NCI-H748 treated with DMSO at 0.1 percent for 48 hours (cell line): ENCODE measurements at regions not wholly inside any gene's neighbourhood (a gene's known extent, or its start where the extent isn't known, plus 50 kb on each side); places are given as distances from the start of the nearest gene placed in this dataset.

Source experiments
- DNase-seq: peaks from one replicate; lab custom pipeline; 2025; lab: John Stamatoyannopoulos, UW

DNA sequence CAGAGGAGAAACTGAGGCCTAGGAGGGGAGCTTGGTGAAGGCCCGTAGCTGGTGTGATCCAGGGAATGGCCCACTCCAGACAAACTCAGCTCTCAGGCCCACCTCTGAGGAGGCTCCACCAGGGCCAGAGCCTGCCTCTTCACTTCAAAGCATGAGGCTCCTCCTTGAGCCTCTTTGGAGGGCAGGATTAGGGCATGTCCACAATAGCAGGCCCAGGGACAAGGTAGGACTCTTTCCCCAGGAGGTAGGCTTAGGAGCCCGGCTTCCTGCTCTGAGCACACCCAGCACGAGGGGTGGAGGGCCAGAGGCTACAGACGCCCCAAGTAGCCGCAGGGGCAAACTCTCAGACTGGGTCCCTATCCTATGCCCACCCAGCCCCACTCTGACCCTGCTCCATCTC is 164.6 kb upstream of the ZMIZ1 start:
- no peak for DNase-seq

DNA sequence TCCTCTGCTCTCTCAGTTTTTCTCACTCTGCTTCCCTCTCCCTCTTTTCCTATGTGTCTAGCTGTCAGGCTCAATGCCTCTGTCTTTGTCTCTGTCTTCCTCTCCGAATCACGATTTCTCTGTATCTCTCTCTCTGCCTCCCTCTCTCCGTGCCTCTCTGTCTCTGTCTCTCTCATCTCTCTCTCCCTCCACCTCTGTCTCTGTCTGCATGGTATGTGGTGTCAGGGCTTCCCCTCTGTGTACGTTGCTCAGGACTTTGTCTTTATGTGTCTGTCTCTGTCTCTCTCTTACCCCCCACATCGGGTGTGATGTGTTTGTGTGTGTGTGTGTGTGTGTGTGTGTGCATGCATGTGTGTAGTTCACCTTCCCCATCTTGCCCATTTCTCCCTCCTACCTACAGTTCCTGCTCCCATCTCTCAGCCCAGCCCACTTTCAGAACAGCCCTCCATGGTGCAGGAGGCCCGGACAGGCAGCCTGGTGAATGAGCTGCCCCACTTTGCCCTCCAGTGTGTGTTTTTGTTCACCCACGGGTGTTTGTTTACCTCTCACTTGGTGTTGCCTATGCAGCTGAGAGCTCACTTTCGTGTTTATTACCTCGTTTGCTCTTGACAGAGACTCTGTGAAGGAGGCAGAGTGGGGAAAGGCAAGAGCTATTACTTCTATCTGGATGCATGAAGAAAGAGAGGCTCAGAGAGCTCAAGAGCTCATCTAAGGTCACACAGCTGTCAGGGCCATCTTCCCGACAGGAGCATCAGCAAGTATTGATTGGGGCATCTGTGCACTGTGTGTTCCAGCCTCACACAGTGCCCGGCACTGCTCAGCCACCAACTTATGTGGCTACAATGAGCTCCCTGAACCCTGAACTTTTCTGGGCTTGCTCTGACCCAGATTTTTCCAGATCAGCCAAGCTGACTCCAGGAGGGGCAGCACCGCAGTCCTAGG is 163.5 kb upstream of the ZMIZ1 start:
- DNase-seq: no peak

DNA sequence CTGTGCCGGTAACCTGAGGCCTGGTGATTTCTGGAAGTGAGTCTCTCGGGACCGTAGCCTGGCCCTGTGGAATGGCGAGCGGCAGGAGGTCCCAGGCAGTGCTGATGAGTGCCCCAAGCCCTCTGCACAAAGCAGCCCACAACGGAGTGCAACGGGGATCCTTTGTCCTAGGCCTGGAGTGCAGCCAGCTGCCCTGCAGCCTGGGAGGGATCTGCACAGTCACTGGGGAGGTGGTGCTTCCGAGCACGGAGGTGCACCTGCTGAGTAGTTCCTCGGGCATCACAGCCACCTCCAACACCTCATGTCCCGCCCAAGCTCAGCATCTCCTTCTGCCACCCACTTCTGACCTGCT is 162.8 kb upstream of the ZMIZ1 start:
- DNase-seq: no peak

DNA sequence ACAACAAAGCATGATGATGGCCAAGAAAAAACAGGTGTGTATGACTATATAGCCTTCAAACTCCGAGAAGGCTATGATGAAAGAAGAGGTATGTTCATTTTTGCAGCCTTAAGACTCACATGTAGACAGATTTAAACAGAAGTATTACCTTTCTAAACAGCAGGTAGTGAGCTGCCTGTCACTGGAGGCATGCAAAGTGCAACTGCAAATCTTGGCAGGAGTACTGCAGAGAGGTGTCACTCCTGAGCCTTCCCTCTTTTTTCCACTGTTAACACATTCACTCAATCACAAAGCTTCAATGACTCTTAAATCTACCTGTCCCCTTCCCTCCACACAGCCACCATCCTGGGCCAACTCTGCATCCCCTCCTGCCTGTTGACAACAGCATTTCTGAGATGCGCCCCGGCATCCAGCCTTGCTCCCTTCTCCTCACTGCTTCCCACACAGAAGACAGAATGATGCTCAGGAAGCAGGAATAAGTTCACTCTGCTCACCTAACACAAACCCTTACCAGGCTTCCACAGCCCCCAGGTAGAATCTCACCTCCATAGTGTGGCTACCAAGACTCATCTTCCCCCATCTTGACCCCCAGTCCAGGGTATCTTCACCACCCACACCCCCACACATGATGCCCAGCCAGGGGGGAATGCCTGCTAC is 161.9 kb upstream of the ZMIZ1 start:
- no peak for DNase-seq

DNA sequence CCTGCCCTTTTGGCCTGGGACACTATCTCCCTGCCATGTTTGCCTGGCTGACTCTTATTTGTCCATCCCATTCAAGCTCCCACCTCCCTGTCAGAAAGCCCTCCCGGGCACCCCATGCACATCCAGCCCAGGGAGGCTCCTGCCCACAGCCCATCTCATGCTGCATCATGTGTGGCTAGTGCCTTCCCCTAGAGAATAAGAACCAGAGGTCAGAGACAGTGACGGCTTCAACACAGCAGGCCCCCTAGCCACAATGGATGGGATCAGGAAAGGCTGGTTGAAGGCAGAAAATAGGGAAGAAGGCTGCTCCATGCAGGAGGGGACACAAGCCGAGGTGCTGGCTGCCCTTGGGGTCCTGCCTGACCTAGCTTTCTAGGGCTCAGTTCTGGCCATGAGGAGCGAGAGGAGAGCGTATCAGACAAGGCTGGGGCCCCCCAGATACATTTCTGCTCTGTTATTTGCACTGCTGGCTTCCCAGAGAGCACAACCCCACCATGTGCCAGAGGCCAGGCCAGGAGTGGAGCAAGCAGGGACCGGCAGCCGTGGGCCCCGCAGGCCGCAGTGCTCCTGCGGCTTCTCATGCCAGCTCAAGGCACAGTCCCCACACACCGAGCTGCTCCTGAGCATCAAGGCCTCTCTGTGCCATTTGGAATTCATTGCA is 161.1 kb upstream of the ZMIZ1 start:
- DNase-seq: no peak

DNA sequence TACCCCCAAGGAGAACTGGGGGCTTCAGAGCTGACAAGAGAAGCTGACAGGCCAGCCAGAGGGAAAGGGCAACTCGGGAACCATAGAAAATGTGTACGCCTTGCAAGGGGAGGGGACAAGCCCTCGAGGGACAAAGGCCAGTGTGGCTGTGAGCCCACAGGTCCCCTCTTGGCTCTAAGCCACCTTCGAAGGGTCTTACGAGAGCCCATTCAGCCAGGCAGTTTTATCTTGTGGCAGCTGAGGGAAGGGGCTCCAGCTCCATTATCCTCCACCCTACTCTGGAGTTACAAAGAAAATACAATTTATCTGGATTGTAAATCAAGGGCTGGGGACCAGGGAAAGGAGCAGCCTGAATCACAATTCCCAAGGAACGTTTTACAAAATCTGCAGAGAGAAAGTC is 159.5 kb upstream of the ZMIZ1 start:
- DNase-seq: no peak

DNA sequence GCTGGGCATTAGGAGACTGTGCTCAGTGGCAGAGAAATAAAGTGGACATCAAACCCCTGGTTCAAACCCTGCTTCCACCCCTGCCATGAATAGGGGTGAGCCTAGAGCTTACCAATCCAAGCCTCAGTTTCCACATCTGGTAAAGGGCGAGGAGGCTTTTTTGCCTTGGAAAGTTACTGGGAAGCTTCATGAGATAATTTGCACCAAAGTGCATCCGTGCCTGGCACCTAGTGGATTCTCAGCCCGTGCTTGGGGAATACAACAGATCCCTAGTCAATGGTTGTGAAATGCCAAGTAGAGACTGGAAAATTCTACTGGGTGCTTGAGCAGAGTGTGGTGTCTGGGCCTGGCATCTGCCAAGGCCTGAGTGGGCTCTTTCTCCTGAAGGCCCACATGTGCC is 158.7 kb upstream of the ZMIZ1 start:
- DNase-seq: no peak

DNA sequence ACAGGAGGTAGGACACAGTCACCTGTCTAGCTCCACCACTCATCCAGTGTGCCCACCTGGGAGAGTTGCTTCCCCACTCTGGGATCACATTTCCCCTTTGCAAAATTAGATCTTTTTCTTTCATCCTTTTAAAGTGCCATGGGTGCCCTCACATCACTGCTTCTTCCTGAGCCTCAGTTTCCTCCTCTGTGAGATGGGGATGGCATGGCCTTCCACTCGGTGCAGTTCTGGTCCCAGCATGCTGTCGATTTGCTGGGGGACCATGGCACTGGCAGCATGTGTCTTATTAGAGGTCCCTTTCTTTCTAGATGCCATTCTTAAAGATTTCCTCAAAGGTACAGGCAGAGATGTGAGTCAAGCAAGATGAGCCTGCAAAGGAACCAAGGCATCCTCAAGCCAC is 158.3 kb upstream of the ZMIZ1 start:
- no peak for DNase-seq

DNA sequence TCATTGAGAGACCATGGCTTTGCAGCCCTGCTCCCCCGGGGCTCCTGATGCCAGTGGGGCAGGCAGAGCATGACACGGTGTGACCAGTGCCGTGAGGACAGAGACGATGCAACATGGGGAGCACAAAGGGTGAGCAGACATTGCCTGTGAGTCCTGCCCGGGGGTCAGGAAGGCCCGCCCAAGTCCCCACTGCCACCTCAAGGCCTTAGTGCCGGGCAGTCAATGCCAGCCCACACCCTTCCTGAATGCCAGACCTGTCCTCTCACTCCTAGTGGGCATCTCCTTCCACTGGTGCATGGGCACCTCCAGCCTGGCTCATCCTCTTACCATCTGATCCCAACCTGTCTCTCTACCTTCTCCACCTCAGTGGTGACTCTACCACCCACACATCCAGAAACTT is 157.9 kb upstream of the ZMIZ1 start:
- no peak for DNase-seq

DNA sequence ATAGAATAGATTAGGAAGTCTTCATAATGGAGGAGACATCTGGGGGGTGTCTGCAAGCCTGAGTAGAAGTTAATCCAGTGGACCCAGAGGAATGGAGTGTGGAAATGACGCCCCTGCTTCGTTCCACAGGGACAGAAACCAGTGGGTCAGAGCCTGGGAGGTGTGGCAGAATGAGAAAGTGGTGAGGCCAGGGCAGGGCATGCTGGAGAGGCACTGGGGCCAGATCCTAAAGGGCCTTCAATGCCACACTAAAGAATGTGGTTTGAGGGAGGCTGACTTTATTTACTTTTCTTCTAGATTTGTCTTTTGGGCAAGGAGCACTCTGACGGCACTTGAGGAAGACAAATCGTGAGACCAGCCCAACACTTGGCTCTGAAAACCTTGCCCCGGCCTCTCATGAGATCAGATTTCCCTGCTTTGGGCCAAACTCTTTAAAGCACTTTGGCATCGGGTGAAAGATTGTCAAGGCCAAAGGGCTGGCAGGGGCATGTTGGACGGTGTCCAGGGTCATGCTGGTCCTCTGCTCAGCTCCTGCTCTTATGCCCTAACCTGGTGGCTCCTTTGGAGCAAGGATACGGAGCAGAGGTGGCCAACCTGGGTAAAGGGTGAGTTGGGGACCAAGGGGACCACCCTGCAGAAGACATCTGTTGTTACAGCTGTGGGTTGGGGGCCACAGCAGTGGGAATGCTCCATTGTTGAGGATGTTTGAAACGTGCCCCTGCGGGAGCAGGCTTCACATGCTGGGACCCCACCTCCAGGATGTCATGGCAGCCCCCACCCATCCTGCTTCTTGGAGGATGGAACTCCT is 157.0 kb upstream of the ZMIZ1 start:
- no peak for DNase-seq

DNA sequence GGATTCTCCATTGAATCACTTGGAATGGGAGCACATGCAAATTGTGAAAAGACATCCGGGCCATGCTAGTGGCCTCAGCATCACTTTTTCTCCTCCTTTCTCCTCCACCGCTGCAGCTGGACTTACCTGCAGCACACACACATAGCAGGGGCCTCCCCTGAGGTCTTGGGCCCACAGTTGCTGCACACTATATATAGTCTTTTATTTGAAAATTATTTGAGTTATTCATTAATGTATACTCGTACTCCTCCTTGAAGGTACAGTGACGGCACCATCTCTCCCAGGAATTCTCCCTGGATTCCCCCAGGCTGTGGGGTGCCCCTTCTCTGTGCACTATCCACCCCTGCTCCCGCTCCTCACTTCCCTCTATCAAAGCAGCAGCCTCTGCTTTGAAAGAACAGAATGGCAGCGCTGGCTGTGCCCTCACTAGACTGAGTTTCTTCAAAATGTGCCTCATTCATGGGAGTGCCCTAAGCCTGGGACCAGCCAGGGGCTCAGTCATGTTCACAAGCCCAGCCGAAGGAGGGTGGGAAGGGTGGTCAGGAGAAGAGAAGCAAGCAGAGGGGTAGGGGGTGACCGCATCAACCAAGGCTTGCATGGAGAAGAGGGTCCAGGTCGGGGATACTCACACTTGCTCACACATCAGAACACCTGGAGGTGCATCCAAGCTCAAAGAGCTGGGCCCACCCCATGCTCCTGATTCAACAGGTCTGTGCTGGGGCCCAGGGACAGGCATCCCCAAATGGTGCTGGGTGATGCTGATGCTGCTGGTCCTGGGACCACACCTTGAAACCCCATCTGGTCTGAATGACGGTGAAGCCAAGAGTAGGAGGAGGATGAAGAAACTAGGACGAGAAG is 156.2 kb upstream of the ZMIZ1 start:
- DNase-seq: no peak

DNA sequence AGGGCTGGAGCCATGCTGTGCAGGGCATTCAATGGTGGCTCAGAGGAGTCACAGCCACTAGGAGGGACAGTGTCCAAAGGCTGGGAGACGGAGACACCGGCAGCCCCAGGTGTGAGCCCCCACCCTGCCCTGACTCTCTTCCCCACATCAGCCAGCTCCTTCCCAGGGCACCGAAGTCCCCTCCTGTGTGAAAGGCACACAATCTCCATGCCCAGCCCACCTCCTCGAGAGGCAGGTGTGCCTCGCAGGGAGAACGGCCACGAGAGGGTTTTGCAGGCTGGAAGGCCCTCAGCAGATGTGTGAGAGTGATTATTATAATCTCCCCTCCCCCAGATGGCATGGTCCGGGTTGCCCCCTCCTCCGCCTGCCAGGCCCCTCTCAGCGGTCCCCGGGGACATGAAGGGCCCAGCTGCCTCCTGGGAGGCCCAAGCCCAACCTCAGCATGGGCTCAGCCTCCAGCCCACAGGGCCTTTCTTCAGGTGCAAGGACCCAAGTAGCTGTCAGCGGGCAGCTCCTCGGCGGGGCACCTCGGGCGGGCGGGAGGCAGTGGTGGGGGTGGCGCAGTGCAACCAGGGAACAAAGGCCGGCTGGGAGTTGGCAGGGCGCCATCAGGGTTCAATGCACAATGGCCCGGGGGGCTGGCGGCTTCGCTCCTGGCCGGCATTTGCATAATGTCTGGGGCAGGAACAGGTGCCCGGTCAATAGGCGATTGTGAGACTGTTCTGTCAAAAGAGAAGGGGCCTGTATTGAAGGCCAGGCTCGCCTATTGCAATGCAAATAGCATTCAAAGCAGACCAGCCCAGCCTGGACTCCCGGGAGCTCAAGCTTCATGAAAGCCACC is 155.3 kb upstream of the ZMIZ1 start:
- peak; percentile 71 for DNase-seq

DNA sequence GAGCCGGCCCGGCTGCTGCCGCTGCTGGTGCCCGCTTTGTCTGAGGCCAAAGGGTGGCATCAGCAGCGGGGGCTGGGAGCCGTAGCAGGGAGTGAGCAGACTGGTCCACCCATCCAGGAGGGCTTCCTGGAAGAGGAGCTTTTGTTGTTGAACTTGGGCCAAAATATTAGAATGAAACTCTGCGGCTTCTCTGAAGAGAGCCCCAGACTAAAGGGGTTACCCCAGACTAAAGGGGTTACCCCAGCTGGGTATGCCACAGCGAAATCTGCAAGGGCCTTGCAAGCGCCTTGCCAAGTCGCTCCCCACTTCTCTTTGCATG is 154.7 kb upstream of the ZMIZ1 start:
- DNase-seq: no peak

DNA sequence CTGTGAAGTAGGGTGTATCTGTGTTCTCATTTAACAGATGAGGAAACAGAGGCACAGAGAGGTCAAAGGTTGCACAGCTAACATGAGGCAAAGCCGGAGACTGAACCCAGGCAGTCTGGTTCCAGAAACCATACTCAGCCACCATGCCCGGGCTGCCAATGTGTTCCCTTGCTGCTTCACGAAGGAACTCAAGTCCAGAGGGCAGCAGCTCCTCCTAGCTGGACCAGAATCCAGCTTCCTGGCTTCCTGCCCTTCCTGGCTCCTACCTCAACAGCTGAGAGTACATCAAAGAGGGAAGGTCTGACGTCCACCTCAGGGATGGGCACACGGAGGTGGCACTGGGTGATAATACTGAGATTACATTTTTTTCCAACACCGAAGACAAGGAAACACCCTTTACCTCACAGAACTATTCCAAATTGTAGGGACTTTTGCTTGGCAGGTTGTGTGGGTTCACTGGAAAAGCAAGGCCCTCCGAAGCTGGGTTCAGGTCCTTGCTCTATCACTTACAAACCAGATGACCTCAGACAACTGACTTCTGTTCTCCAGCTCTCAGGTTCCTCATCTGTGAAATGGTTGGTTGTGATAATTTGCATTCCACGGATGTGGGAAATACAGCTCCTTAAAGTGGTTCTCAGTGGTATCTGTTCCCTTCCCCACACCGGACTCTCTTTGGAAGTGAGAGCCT is 154.1 kb upstream of the ZMIZ1 start:
- DNase-seq: no peak

DNA sequence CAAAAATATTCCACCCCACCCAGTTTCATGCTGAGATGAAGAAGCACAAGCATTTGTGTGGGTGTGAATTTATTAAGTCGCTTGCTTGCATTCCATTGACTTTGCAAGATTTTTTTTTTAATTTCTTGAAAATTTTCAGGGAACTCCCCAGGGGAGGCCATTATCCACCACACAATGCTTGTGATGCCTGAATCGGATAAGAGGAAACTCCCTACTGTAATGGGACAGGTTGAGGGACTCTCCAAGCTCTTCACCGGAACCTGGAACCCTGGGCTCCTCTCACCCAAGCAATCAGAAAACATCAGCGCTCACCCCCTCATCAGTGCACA is 153.6 kb upstream of the ZMIZ1 start:
- no peak for DNase-seq

DNA sequence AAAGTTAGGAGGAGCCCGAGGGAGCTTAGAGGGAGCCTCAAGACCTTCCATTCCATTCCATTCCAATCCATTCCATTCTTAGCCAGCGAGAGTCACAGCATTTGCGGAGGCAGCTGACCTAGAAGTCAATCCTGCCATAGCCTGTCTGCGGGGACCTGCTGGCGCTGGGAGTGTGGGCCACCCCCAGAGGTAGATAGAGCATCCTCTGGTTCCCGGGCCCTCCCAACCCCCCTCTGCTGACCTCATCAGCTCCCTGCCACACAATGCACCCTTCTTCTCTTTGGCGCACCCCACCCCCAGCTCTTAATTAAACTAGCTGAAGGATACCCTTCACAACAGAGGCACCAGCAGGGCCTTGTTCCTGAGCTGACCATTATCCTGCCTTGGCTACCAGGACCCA is 152.5 kb upstream of the ZMIZ1 start:
- no peak for DNase-seq

DNA sequence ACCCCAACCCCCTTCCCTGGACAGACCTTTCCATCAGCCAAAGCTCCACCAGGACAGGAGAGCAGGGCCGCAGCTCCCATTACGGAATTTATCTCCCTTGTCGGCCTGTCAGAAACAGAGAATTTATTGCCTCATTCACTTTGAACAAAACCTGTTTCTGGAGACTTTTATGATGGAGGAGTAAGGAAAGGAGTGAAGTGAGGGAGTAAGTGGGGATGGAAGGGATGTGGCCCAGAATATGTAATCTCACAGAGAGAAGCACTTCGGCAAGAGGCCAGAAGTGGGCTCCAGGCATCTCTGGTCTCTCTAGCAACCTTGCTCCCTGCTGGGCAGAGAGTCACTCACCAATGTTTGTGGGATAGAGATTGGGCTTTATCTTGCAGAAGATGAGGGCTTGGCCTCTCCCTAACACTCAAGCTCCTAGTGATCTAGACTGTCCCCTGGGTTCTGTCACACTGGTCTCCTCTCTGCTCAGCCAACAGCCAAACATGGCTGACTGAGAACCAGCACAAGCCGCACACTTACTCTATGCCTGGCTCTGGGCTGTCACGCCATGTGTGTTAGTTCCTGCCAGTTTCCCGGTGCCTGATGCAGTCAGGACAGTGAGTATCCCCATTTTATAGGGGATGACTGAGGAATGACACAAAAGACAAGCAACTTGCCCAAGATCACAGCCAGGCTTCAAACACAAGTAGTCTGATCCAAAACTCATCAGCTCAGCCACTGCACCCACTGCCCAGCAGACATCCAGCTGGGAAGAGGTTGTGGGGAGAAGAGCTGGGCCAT is 149.4 kb upstream of the ZMIZ1 start:
- no peak for DNase-seq

DNA sequence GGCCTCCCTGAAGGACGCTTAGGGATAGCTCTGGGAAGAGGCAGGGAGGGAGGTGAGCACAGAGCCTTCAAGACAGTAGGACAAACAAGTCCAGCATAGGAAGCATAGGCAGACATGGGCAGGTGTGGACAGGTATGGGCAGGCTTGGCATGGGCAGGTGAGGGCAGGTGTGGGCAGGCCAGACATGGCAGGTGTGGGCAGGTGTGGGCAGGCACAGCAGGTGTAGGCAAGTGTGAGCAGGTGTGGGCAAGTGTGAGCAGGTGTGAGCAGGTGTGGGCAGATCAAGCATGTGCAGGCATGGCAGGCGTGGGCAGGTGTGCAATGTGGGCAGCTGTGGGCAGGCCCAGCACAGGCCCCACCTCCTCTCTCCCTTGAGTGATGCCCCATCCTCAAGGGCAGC is 148.8 kb upstream of the ZMIZ1 start:
- no peak for DNase-seq

DNA sequence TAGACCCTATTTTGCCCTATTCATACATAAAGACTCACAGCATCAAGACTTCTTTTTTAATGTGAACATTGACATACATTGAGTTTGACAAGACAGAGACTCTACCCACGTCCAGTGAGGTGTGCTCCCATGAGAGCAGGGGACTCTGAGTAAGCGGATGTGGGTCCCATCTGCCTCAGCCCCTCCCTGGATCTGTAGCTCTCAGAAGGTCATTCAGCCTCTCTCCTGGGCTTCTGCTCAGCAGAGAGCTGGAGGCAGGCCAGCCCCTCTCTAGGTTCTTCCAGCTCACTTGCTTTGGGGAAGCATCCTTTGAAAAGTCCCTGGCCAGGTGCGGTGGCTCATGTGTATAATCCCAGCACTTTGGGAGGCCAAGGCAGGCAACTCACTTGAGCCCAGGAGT is 146.9 kb upstream of the ZMIZ1 start:
- no peak for DNase-seq
